AG09309 (cell line): ENCODE measurements at regions not wholly inside any gene's neighbourhood (a gene's known extent, or its start where the extent isn't known, plus 50 kb on each side); places are given as distances from the start of the nearest gene placed in this dataset.
"Not testable (repeated sequence)": the region's sequence is repeated elsewhere in the genome, so short reads cannot be mapped to it uniquely, and the experiment has no call there.

Experiments used
- DNase-seq: peaks from one replicate; pipeline ENCODE4 v3.0.0-alpha.2; 2010; ENCODE audit warnings: low read depth
- H3K4me3 ChIP-seq: 2 replicates; pipeline ENCODE4 v1.5.1; 2011; ENCODE audit warnings: mild to moderate bottlenecking, low read depth, low read length, moderate library complexity; ENCODE audit not compliant: control insufficient read depth
- TF ChIP-seq, protein P1 (sequence below): IDR thresholded peaks from 2 replicates; pipeline ENCODE4 v1.5.1; 2011; ENCODE audit warnings: mild to moderate bottlenecking, low read depth, low read length, inconsistent platforms; ENCODE audit not compliant: insufficient read depth, control insufficient read depth; ENCODE audit errors: missing control alignments

DNA sequence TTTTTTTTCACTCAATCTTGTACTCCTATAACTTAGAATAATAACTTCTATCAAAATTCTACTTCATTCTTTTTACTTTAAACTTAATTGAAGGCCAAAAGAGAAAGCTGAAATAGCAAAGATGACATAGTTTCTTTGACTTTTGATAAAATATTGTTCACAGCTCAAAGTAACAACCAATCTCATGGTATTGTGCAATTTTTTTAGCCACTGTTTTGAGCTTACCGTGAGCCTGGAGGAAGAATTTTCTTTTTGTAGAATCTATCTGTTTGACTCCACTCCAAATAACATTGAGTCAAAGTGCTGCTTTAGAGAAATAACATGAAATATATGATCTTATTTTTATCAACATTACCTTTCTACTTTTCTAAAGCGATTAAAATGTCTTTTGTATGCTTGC is 903.9 kb upstream of the FOXG1 start:
- no peak overlapping the region for H3K4me3 ChIP-seq
- TF ChIP-seq, protein P1, sequence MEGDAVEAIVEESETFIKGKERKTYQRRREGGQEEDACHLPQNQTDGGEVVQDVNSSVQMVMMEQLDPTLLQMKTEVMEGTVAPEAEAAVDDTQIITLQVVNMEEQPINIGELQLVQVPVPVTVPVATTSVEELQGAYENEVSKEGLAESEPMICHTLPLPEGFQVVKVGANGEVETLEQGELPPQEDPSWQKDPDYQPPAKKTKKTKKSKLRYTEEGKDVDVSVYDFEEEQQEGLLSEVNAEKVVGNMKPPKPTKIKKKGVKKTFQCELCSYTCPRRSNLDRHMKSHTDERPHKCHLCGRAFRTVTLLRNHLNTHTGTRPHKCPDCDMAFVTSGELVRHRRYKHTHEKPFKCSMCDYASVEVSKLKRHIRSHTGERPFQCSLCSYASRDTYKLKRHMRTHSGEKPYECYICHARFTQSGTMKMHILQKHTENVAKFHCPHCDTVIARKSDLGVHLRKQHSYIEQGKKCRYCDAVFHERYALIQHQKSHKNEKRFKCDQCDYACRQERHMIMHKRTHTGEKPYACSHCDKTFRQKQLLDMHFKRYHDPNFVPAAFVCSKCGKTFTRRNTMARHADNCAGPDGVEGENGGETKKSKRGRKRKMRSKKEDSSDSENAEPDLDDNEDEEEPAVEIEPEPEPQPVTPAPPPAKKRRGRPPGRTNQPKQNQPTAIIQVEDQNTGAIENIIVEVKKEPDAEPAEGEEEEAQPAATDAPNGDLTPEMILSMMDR = no peak
- no peak for DNase-seq

DNA sequence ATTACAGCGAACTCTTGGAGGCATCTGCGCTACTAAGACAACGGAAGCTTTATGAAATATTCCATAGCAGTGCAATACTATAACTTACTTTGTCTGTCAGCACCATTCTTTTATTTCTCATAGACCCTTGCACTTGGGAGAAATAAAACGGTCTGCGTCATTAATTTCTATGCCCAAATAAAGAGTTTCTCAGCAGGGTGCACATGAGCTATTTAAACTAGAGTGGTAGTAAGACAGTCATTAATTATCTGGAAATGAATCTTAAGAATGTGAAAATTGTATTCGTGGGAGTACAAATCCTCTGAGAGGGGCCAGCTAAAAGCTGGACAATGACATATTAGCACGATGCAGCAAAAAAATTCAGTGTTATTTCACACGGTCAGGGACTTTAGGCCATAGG is 903.4 kb upstream of the FOXG1 start:
- TF ChIP-seq, protein P1 = no peak
- no peak for DNase-seq
- H3K4me3 ChIP-seq = no peak overlapping the region

DNA sequence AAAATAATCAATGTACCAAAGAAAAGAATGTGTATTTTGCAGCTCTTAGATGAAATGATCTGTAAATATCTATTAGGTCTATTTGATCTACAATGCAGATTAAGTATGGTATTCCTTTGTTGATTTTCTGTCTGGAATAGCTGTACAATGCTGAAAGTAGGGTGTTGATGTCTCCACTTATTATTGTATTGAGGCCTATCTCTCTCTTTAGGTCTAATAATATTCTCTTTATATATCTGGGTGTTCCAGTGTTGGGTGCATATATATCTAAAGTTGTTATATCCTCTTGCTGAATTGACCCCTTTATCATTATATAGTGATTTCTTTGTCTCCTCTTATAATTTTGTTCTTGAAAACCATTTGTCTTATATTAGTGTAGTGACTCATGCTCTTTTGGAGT is 885.5 kb upstream of the FOXG1 start:
- DNase-seq = no peak
- no peak overlapping the region for H3K4me3 ChIP-seq
- TF ChIP-seq, protein P1 = no peak

DNA sequence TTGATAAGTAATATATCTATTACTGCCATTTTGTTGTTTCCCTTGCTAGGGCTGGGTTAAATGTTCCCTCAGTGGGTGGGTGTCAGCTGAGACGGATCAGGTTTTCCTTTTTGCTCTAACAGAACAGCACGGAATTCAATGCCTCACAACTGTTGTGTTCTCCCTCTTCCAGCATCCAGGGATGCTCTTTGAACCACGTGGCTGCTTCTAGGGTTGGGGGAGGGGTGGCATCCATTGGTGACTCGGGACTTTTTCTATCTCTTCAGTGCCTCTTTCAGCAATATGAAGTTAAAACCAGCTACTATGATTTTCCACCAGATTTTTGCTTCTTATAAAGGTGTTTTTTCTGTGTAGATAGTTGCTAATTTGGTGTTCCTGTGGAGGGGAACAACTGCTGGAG is 884.9 kb upstream of the FOXG1 start:
- no peak overlapping the region for H3K4me3 ChIP-seq
- TF ChIP-seq, protein P1 = no peak
- DNase-seq = no peak

DNA sequence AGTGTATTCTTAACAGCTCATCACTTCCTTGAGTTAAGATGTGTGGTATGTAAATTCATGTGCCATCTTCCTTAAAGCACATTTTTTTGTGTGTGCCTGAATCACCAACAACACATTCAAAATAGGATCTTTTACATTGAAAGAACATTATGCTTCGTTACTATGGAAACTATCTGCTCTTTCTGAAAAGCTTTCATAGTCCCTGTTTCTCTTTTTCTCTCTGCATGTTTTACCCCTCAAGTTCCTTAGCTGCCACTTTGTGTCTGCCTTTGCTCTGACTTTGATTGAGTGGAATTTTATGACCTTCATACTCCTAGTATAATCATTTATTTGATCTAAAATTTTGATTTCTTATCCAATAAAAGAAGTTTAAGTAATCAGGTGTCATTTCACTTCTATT is 880.3 kb upstream of the FOXG1 start:
- TF ChIP-seq, protein P1 = no peak
- H3K4me3 ChIP-seq = no peak overlapping the region

DNA sequence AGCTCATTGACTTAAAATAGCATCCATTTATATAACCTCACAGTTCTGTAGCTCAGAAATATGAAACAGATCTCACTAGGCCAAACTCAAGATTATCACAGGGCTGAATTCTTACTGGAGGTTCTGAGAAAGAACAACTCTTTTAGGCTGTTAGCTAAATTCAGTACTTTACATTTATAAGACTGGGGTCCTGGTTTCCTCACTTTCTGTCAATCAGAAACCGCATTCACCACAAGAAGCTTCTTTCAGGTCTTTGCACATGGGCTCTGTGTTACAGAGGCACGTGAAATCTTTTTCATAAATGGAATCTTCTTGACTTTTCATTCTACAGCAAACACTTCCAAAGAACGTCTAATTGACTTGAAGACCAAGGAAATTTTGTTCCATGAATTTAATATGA is 876.3 kb upstream of the FOXG1 start:
- H3K4me3 ChIP-seq = no peak overlapping the region
- TF ChIP-seq, protein P1 = no peak
- no peak for DNase-seq

More for the DNA sequence above, 880.3 kb upstream of the FOXG1 start:
- DNase-seq = no peak

DNA sequence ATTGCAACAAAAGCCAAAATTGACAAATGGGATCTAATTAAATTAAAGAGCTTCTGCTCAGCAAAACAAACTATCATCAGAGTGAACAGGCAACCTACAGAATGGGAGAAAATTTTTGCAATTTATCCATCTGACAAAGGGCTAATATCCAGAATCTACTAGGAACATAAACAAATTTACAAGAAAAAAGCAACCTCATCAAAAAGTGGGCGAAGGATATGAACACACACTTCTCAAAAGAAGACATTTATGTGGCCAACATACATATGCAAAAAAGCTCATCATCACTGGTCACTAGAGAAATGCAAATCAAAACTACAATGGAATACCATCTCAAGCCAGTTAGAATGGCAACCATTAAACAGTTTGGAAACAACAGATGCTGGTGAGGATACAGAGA is 858.1 kb upstream of the FOXG1 start:
- H3K4me3 ChIP-seq, DNase-seq: not testable (repeated sequence)
